ENCODE measurements at regions not wholly inside any gene's neighbourhood (a gene's known extent, or its start where the extent isn't known, plus 50 kb on each side); places are given as distances from the start of the nearest gene placed in this dataset.

GRCh38 chr1:58981392-58981791 is 197.5 kb upstream of the JUN start:
- TF ChIP-seq POLR2AphosphoS5 (IDR thresholded peaks at IDR 0.05) (no peak), CTCF (IDR thresholded peaks at IDR 0.05; ENCODE audit: poor library complexity, severe bottlenecking) (no peak), SMC3 (conservative IDR thresholded peaks at IDR 0.05; ENCODE audit: poor library complexity) (no peak), EZH2 (IDR thresholded peaks at IDR 0.05; ENCODE audit: borderline replicate concordance, insufficient read depth, low read length, poor library complexity, severe bottlenecking) (no peak), MXI1 (conservative IDR thresholded peaks at IDR 0.05; ENCODE audit: poor library complexity, severe bottlenecking) (no peak), REST (IDR thresholded peaks at IDR 0.05; ENCODE audit: borderline replicate concordance) (no peak)
